ENCODE measurements at regions not wholly inside any gene's neighbourhood (a gene's known extent, or its start where the extent isn't known, plus 50 kb on each side); places are given as distances from the start of the nearest gene placed in this dataset.

- DNase-seq (ENCODE audit: low read depth, low spot score) (no peak), ATAC-seq (no peak)
- TF ChIP-seq TCF7L2 (IDR thresholded peaks at IDR 0.05; ENCODE audit: low read depth, low read length) (no peak), SIN3A (IDR thresholded peaks at IDR 0.05; ENCODE audit: borderline replicate concordance, insufficient read depth, low read depth, low read length) (no peak), POLR2AphosphoS5 (IDR thresholded peaks at IDR 0.05; ENCODE audit: low read depth, low read length) (no peak), REST (IDR thresholded peaks at IDR 0.05; ENCODE audit: insufficient read depth in 1 of 2, low read depth in 2 of 2, low read length in 1 of 2) (no peak)
- TF ChIP-seq, protein P1, sequence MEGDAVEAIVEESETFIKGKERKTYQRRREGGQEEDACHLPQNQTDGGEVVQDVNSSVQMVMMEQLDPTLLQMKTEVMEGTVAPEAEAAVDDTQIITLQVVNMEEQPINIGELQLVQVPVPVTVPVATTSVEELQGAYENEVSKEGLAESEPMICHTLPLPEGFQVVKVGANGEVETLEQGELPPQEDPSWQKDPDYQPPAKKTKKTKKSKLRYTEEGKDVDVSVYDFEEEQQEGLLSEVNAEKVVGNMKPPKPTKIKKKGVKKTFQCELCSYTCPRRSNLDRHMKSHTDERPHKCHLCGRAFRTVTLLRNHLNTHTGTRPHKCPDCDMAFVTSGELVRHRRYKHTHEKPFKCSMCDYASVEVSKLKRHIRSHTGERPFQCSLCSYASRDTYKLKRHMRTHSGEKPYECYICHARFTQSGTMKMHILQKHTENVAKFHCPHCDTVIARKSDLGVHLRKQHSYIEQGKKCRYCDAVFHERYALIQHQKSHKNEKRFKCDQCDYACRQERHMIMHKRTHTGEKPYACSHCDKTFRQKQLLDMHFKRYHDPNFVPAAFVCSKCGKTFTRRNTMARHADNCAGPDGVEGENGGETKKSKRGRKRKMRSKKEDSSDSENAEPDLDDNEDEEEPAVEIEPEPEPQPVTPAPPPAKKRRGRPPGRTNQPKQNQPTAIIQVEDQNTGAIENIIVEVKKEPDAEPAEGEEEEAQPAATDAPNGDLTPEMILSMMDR (IDR thresholded peaks at IDR 0.05), result no peak
- H3K9me3 ChIP-seq (ENCODE audit: control insufficient read depth, insufficient read depth, low read depth, low read length), result no peaks in the 10 kb centered on the region
- intact Hi-C loops (cut with micrococcal nuclease; ENCODE audit: unreplicated experiment), result no loop called here
- peaks cover 7% of the 10 kb centered on the region; the same call in 1 of the 2 replicates for H3K27me3 ChIP-seq (ENCODE audit: control insufficient read depth, insufficient read depth, low read length)
- H3K4me3 ChIP-seq (ENCODE audit: low read depth in 2 of 2, low read length in 2 of 2), result no peak overlapping the region
- BruUV-seq (replicated peaks), result no TSS peak
- ChIA-PET CTCF (no interaction called here), POLR2A (no interaction called here)
- H3K4me1 ChIP-seq (ENCODE audit: control insufficient read depth, insufficient read depth, low read length), result no peaks in the 10 kb centered on the region
- in situ Hi-C loops (cut with HindIII; ENCODE audit: low pct_unique_long_range_greater_than_20kb, low sequenced_read_pairs), result no loop called here
- no peak overlapping the region for H3K27ac ChIP-seq (ENCODE audit: low read length)
- H3K36me3 ChIP-seq (ENCODE audit: control insufficient read depth, insufficient read depth, low read length), result no peaks in the 10 kb centered on the region
These were observed 318.3 kb upstream of the SORL1-AS1 start for GRCh38 chr11:121770939-121771595.

DNA sequence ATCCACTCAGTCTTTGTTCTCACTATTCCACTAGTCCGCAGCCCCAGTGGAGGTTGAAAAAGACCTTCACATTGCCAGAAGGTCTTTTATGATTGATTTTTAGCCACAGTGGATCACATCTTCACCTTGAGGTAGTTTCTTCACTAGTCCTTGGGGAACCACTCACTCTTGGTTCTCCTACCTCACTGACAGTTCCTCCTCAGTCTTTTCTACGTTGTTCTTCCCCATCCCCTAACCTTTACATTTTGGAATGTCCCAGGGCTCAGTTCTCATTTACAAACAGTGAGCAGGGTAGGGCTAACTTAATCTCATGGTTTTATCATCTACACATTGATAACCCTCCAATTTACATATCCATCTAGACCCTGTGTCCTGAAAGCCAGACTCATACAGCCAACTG, 316.4 kb upstream of the SORL1-AS1 start:
- POLR2A ChIA-PET, result no interaction called here
- Histone ChIP-seq H3K36me3 (ENCODE audit: control insufficient read depth, insufficient read depth, low read length) (no peaks in the 10 kb centered on the region), H3K27ac (ENCODE audit: low read length) (no peak overlapping the region), H3K4me1 (ENCODE audit: control insufficient read depth, insufficient read depth, low read length) (no peaks in the 10 kb centered on the region), H3K4me3 (ENCODE audit: low read depth in 2 of 2, low read length in 2 of 2) (no peak overlapping the region), H3K9me3 (ENCODE audit: control insufficient read depth, insufficient read depth, low read depth, low read length) (no peaks in the 10 kb centered on the region), H3K27me3 (ENCODE audit: control insufficient read depth, insufficient read depth, low read length) (peaks cover 13% of the 10 kb centered on the region)
- no TSS peak for BruUV-seq (replicated peaks)
- CTCF ChIA-PET, result no interaction called here
- TF ChIP-seq SIN3A (IDR thresholded peaks at IDR 0.05; ENCODE audit: borderline replicate concordance, insufficient read depth, low read depth, low read length) (no peak), POLR2AphosphoS5 (IDR thresholded peaks at IDR 0.05; ENCODE audit: low read depth, low read length) (no peak)
- TF ChIP-seq, protein P1 (IDR thresholded peaks at IDR 0.05), result no peak
- ATAC-seq, result no peak
- DNase-seq (ENCODE audit: low read depth, low spot score), result no peak
- in situ Hi-C loops (cut with HindIII; ENCODE audit: low pct_unique_long_range_greater_than_20kb, low sequenced_read_pairs), result no loop called here
- intact Hi-C loops (cut with micrococcal nuclease; ENCODE audit: unreplicated experiment), result no loop called here

All from Panc1 (cell line).